Endodermal cell (in vitro differentiated cells): ENCODE measurements at regions not wholly inside any gene's neighbourhood (a gene's known extent, or its start where the extent isn't known, plus 50 kb on each side); places are given as distances from the start of the nearest gene placed in this dataset.

Experiments used
- DNase-seq: peaks from one replicate; pipeline ENCODE4 v3.0.0-alpha.2; 2017
- H3K27ac ChIP-seq: 2 replicates; pipeline ENCODE4 v1.5.1; 2013; ENCODE audit warnings: mild to moderate bottlenecking, low read depth, low read length, moderate library complexity
- H3K27me3 ChIP-seq: 2 replicates; pipeline ENCODE4 v1.6.1; 2013; ENCODE audit warnings: mild to moderate bottlenecking, low read length, moderate library complexity; ENCODE audit not compliant: insufficient read depth, control insufficient read depth, poor library complexity, severe bottlenecking
- H3K36me3 ChIP-seq: 2 replicates; pipeline ENCODE4 v1.7.0; 2013; ENCODE audit warnings: mild to moderate bottlenecking, low read length, moderate library complexity; ENCODE audit not compliant: control insufficient read depth, insufficient read depth
- H3K4me1 ChIP-seq: one replicate; pipeline ENCODE4 v1.7.0; 2013; ENCODE audit warnings: low read length; ENCODE audit not compliant: control insufficient read depth, insufficient read depth
- H3K4me3 ChIP-seq: 2 replicates; pipeline ENCODE4 v1.5.1; 2013; ENCODE audit warnings: mild to moderate bottlenecking, low read length, moderate library complexity
- H3K9ac ChIP-seq: 2 replicates; pipeline ENCODE4 v1.6.1; 2013; ENCODE audit warnings: mild to moderate bottlenecking, low read length, moderate library complexity; ENCODE audit not compliant: poor library complexity, severe bottlenecking; ENCODE audit errors: extremely low read depth
- H3K9me3 ChIP-seq: 2 replicates; pipeline ENCODE4 v1.6.1; 2013; ENCODE audit warnings: mild to moderate bottlenecking, low read length, moderate library complexity; ENCODE audit not compliant: control insufficient read depth
- H3K27ac Mint-ChIP-seq: 2 replicates; pipeline ENCODE4 v1.8.0; 2020; ENCODE audit warnings: mixed read lengths
- H3K27me3 Mint-ChIP-seq: 2 replicates; pipeline ENCODE4 v1.8.0; 2021; ENCODE audit warnings: mild to moderate bottlenecking, mixed read lengths; ENCODE audit not compliant: insufficient read depth
- H3K36me3 Mint-ChIP-seq: 2 replicates; pipeline ENCODE4 v1.8.0; 2020; ENCODE audit warnings: low read depth, mixed read lengths
- H3K4me1 Mint-ChIP-seq: 2 replicates; pipeline ENCODE4 v1.8.0; 2020; ENCODE audit warnings: mixed read lengths
- H3K4me3 Mint-ChIP-seq: 2 replicates; pipeline ENCODE4 v1.8.0; 2020; ENCODE audit warnings: mild to moderate bottlenecking, moderate library complexity, mixed read lengths
- H3K9me3 Mint-ChIP-seq: 2 replicates; pipeline ENCODE4 v1.8.0; 2020; ENCODE audit warnings: mild to moderate bottlenecking, mixed read lengths
- CTCF ChIP-seq: fragments of 200-600 bp; sonication (generic); conservative IDR thresholded peaks from 2 replicates; pipeline ENCODE4 v1.5.0; 2021; ENCODE audit warnings: antibody characterized with exemption, mild to moderate bottlenecking
- WGBS, 2 experiments: methylation state at CpG; one replicate each; pipeline versions ENCODE4 v1.1.5 to v1.1.7; 2013; ENCODE audit warnings: missing lambda C conversion rate in 2 of 2, mixed read lengths in 1 of 2; ENCODE audit not compliant: insufficient coverage in 1 of 2, insufficient read length in 1 of 2; 5-methylcytosine and 5-hydroxymethylcytosine counted together

DNA sequence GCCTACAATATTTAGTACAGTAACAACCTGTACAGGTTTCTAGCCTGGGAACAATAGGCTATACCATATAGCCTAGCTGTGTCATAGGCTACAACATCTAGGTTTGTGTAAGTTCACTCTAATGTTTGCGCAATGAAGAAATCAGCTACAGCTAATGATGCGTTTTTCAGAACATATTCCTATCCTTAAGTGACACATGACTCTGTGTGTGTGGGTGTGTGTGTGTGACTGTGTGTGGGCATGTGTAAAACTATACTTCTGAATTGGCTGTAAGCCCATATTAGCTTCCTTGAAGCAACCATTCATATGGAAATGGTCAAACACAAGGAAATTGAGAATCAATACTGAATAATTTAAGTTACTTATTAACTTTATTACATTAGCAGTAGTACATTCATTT is 120.8 kb upstream of the SULT1C3 start:
- Mint-ChIP-seq H3K36me3 (no peaks in the 10 kb centered on the region), H3K27ac (no peak overlapping the region), H3K9me3 (no peaks in the 10 kb centered on the region), H3K27me3 (no peaks in the 10 kb centered on the region), H3K4me3 (no peak overlapping the region), H3K4me1 (peaks cover 6% of the 10 kb centered on the region)
- Histone ChIP-seq H3K27ac (no peak overlapping the region), H3K4me1 (no peaks in the 10 kb centered on the region), H3K36me3 (no peaks in the 10 kb centered on the region), H3K9ac (no peak overlapping the region), H3K4me3 (no peak overlapping the region), H3K9me3 (no peaks in the 10 kb centered on the region), H3K27me3 (no peaks in the 10 kb centered on the region)
- no peak for DNase-seq
- WGBS, 2 experiments: 85% methylated on average over 2 of the region's 2 CpGs; no CpG with 5 or more reads in 1 of the 2 experiments
- TF ChIP-seq CTCF: no peak

DNA sequence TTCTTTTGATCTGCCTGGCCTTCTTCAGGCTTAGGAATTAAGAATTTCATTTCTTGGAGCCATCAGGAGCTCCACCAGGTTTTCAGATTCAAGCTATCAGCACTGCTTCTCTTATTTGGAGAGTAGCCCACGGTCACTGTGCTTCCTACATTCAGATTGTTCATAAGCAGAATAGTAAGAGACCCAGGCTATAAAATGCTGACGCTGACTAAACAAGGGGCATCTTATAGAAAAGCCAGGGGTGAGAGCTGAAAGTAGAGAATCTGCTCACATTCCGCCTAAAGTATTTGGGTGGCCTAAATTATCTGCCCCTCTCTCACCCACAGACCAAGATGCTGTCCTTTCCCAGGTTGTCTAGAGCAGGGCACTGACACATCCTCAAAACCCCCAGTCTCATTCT is 120.3 kb upstream of the SULT1C3 start:
- DNase-seq: no peak
- H3K36me3 ChIP-seq: no peaks in the 10 kb centered on the region
- Mint-ChIP-seq H3K9me3 (no peaks in the 10 kb centered on the region), H3K27me3 (no peaks in the 10 kb centered on the region), H3K4me1 (peaks cover 6% of the 10 kb centered on the region), H3K36me3 (no peaks in the 10 kb centered on the region), H3K27ac (no peak overlapping the region), H3K4me3 (no peak overlapping the region)
- WGBS, 2 experiments: 71 to 76% methylated on average over 2 to 3 of the region's 3 CpGs
- no peak overlapping the region for H3K9ac ChIP-seq
- H3K4me3 ChIP-seq: no peak overlapping the region
- TF ChIP-seq CTCF: no peak
- H3K4me1 ChIP-seq: no peaks in the 10 kb centered on the region
- H3K27ac ChIP-seq: no peak overlapping the region
- no peaks in the 10 kb centered on the region for H3K9me3 ChIP-seq
- H3K27me3 ChIP-seq: no peaks in the 10 kb centered on the region

DNA sequence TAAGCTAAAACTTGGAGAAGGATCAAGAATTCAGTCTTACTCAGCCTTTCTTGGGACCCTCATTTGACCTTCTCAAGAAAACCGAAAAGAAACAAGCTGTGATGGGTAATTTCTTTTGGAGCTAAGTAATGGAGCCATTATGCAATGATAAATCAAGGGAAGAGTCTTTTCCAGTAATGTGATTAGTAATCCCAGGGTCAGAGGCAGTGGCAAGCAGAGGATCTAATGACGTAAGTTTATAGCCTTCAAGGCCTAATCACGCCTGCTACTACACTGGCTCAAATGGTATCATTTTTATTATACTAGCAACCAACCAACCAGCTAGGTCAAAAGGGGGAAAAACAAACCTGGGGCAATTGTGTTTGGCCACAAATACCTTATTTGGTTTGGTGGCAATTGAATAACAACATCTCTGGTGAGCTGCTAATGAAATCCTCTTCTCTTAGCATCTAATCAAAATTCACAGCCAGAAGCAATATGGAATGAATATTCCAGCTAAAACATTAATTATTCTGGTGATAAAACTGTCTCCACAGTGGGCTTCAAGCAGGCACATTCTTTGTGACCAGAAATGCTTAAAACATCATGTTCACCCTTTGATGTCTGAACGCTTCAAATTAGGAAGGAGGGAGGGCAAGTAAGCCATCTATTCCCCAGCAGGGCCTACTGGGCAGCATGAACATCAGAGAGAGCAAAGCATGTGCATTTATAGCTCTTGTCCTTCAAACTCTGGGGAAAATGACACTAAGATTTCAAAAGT is 114.9 kb upstream of the SULT1C3 start:
- DNase-seq: no peak
- Mint-ChIP-seq H3K27ac (no peak overlapping the region), H3K4me3 (no peak overlapping the region), H3K4me1 (no peaks in the 10 kb centered on the region), H3K27me3 (no peaks in the 10 kb centered on the region), H3K9me3 (no peaks in the 10 kb centered on the region), H3K36me3 (no peaks in the 10 kb centered on the region)
- Histone ChIP-seq H3K4me3 (no peak overlapping the region), H3K36me3 (no peaks in the 10 kb centered on the region), H3K9ac (no peak overlapping the region), H3K9me3 (no peaks in the 10 kb centered on the region), H3K4me1 (no peaks in the 10 kb centered on the region), H3K27ac (no peak overlapping the region), H3K27me3 (no peaks in the 10 kb centered on the region)
- no peak for TF ChIP-seq CTCF
- 67 to 90% methylated on average over 2 to 4 of the region's 4 CpGs for WGBS, 2 experiments
